PC-9 (cell line): ENCODE measurements at regions not wholly inside any gene's neighbourhood (a gene's known extent, or its start where the extent isn't known, plus 50 kb on each side); places are given as distances from the start of the nearest gene placed in this dataset.
"Not testable (repeated sequence)": the region's sequence is repeated elsewhere in the genome, so short reads cannot be mapped to it uniquely, and the experiment has no call there.

Source experiments
- BruUV-seq: library from RNA; stranded (reverse); fragments of 400-500 nt; replicated peaks from 2 replicates; lab custom pipeline; 2021; lab: Mats Ljungman, UMichigan
- CTCF ChIA-PET: fragments of 300-600 bp; sonication (Branson Sonifier 250); formaldehyde crosslinking; loops from one replicate; lab custom pipeline; 2022; ENCODE audit warnings: antibody characterized with exemption; lab: Charles Lee
- POLR2A ChIA-PET: fragments of 300-600 bp; sonication (Branson Sonifier 250); formaldehyde crosslinking; loops from one replicate; lab custom pipeline; 2022; ENCODE audit warnings: antibody characterized with exemption; ENCODE audit not compliant: unreplicated experiment; lab: Charles Lee
- DNase-seq, 2 experiments: peaks; one replicate each; pipeline versions ENCODE4 v3.0.0 to v3.0.0-alpha.2; 2015 to 2022; ENCODE audit warnings: mixed read lengths in 1 of 2
- H2AFZ ChIP-seq: fragments of 200-600 bp; sonication (generic); 2 replicates; pipeline ENCODE4 v1.8.1; 2017; ENCODE audit warnings: antibody characterized with exemption
- H3F3A ChIP-seq: fragments of 200-600 bp; sonication (generic); 2 replicates; pipeline ENCODE4 v1.8.1; 2017; ENCODE audit warnings: antibody characterized with exemption, mild to moderate bottlenecking, low read depth; ENCODE audit not compliant: insufficient read depth
- H3K27ac ChIP-seq: fragments of 200-600 bp; sonication (generic); 2 replicates; pipeline ENCODE4 v1.6.1; 2016; ENCODE audit warnings: mixed run types
- H3K27me3 ChIP-seq: fragments of 200-600 bp; sonication (generic); 2 replicates; pipeline ENCODE4 v1.6.1; 2016; ENCODE audit warnings: low read depth, mixed run types; ENCODE audit not compliant: insufficient read depth
- H3K36me3 ChIP-seq: fragments of 200-600 bp; sonication (generic); 2 replicates; pipeline ENCODE4 v1.6.1; 2016; ENCODE audit warnings: low read depth, mixed run types
- H3K4me1 ChIP-seq: fragments of 200-600 bp; sonication (generic); replicated peaks from 2 replicates; pipeline ENCODE4 v1.6.1; 2016; ENCODE audit warnings: mixed run types; ENCODE audit not compliant: insufficient read depth
- H3K4me2 ChIP-seq: fragments of 200-600 bp; sonication (generic); 2 replicates; pipeline ENCODE4 v1.6.1; 2017; ENCODE audit warnings: mixed run types
- H3K4me3 ChIP-seq: fragments of 200-600 bp; sonication (generic); 2 replicates; pipeline ENCODE4 v1.6.1; 2016; ENCODE audit warnings: mixed run types
- H3K79me2 ChIP-seq: fragments of 200-600 bp; sonication (generic); 2 replicates; pipeline ENCODE4 v1.6.1; 2017; ENCODE audit warnings: low read depth, mixed run types
- H3K9me2 ChIP-seq: fragments of 200-600 bp; sonication (generic); 2 replicates; pipeline ENCODE4 v1.8.1; 2017; ENCODE audit warnings: mild to moderate bottlenecking; ENCODE audit not compliant: insufficient read depth
- H3K9me3 ChIP-seq: fragments of 200-600 bp; sonication (generic); 2 replicates; pipeline ENCODE4 v1.8.1; 2016; ENCODE audit warnings: low read depth; ENCODE audit not compliant: insufficient read depth
- H4K20me1 ChIP-seq: fragments of 200-600 bp; sonication (generic); 2 replicates; pipeline ENCODE4 v1.8.1; 2017; ENCODE audit not compliant: insufficient read depth
- CTCF ChIP-seq: fragments of 200-600 bp; sonication (generic); conservative IDR thresholded peaks from 2 replicates; pipeline ENCODE4 v1.6.1; 2017; ENCODE audit warnings: mixed run types, antibody characterized with exemption, mild to moderate bottlenecking, moderate library complexity
- EZH2 ChIP-seq: fragments of 200-600 bp; sonication (generic); IDR thresholded peaks from 2 replicates; pipeline ENCODE4 v1.8.0; 2017; ENCODE audit warnings: antibody characterized with exemption, low read depth
- intact Hi-C: fragments of 100-400 bp; cut with micrococcal nuclease; formaldehyde crosslinking; loops from one replicate; pipeline ENCODE4 v1.10.0; 2022; ENCODE audit not compliant: unreplicated experiment

DNA sequence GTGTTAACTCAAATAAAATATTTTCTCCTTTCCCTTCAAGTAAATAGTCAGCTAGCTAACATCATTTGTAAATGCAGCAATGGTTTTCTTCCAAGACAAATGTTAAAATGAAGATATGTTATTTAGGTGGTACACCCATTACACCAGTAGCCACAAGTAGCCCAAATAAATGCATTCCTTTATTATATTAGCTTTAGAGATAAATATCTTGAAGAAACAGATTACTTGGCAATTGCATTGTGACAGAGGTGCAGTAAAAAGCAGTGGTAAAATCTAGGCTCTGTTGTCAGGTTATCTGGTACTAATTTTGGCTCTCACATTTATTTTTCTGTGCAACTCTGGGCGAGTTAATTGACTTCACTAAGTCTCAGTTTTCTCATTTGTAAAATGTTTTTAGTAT is 193.0 kb downstream of the NAA11 start:
- H3K4me2 ChIP-seq = no peak overlapping the region

DNA sequence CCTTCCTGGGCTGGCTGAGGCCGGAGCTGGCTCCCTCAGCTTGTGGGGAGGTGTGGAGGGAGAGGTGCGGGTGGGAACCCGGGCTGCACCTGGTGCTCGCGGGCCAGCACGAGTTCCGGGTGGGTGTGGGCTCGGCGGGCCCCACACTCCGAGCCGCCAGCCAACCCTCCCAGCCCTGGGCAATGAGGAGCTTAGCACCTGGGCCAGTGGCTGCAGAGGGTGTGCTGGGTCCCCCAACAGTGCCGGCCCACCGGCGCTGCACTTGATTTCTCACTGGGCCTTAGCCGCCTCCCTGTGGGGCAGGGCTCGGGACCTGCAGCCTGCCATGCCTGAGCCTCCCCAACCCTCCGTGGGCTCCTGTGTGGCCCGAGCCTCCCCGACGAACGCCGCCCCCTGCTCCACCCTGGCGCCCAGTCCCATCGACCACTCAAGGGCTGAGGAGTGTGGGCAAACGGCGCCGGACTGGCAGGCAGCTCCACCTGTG is 182.7 kb upstream of the PAQR3 start:
- DNase-seq = no peak
- intact Hi-C loops = no loop called here
- ChIA-PET CTCF (no interaction called here), POLR2A (no interaction called here)
- Histone ChIP-seq H3K36me3 (no peaks in the 10 kb centered on the region), H3F3A (no peaks in the 10 kb centered on the region), H3K27me3 (no peaks in the 10 kb centered on the region), H4K20me1 (no peaks in the 10 kb centered on the region), H3K79me2 (no peaks in the 10 kb centered on the region), H3K4me3 (no peak overlapping the region), H3K4me2 (no peak overlapping the region), H2AFZ (no peak overlapping the region), H3K9me3 (no peaks in the 10 kb centered on the region), H3K4me1 (no peaks in the 10 kb centered on the region), H3K27ac (no peak overlapping the region), H3K9me2 (no peaks in the 10 kb centered on the region)
- BruUV-seq = no TSS peak
- TF ChIP-seq EZH2 (no peak), CTCF (no peak)

More for the DNA sequence above, 193.0 kb downstream of the NAA11 start:
- H3K27me3 ChIP-seq = no peaks in the 10 kb centered on the region
- intact Hi-C loops = no loop called here
- no peak overlapping the region for H3K4me3 ChIP-seq
- no peaks in the 10 kb centered on the region for H3K4me1 ChIP-seq
- H4K20me1 ChIP-seq = no peaks in the 10 kb centered on the region
- BruUV-seq = no TSS peak
- ChIA-PET CTCF (no interaction called here), POLR2A (no interaction called here)
- no peak overlapping the region for H2AFZ ChIP-seq
- no peaks in the 10 kb centered on the region for H3K9me2 ChIP-seq
- TF ChIP-seq CTCF = no peak
- TF ChIP-seq EZH2 = no peak
- no peaks in the 10 kb centered on the region for H3K79me2 ChIP-seq
- H3K36me3 ChIP-seq = no peaks in the 10 kb centered on the region
- DNase-seq = no peak
- H3F3A ChIP-seq = no peaks in the 10 kb centered on the region
- H3K27ac ChIP-seq = no peak overlapping the region
- H3K9me3 ChIP-seq = no peaks in the 10 kb centered on the region

GRCh38 chr4:79121223-79121622 is 182.0 kb upstream of the PAQR3 start:
- intact Hi-C loops = no loop called here
- no peaks in the 10 kb centered on the region for H3K79me2 ChIP-seq
- no peak overlapping the region for H3K4me2 ChIP-seq
- no peak for DNase-seq
- ChIA-PET POLR2A (no interaction called here), CTCF (no interaction called here)
- peaks cover 5% of the 10 kb centered on the region; the same call in 1 of the 2 replicates for H3K9me3 ChIP-seq
- no peaks in the 10 kb centered on the region for H3K27me3 ChIP-seq
- no peak for TF ChIP-seq CTCF
- TF ChIP-seq EZH2 = no peak
- H3K36me3 ChIP-seq = no peaks in the 10 kb centered on the region
- no peaks in the 10 kb centered on the region for H4K20me1 ChIP-seq
- no peak overlapping the region for H3K4me3 ChIP-seq
- H3F3A ChIP-seq = no peaks in the 10 kb centered on the region
- no TSS peak for BruUV-seq
- H3K9me2 ChIP-seq = no peaks in the 10 kb centered on the region
- H2AFZ ChIP-seq = no peak overlapping the region
- H3K4me1 ChIP-seq = no peaks in the 10 kb centered on the region
- H3K27ac ChIP-seq = no peak overlapping the region

GRCh38 chr4:79117051-79117450 is 177.8 kb upstream of the PAQR3 start:
- H3K9me2 ChIP-seq, H3K79me2 ChIP-seq, H3K27me3 ChIP-seq, DNase-seq, H2AFZ ChIP-seq, H3K4me3 ChIP-seq, POLR2A ChIA-PET, CTCF ChIA-PET, BruUV-seq, H3K27ac ChIP-seq, H3K9me3 ChIP-seq, H3K4me1 ChIP-seq, intact Hi-C loops, H3K4me2 ChIP-seq, H4K20me1 ChIP-seq, H3K36me3 ChIP-seq, H3F3A ChIP-seq: not testable (repeated sequence)
